NT2/D1 (cell line): ENCODE measurements at regions not wholly inside any gene's neighbourhood (a gene's known extent, or its start where the extent isn't known, plus 50 kb on each side); places are given as distances from the start of the nearest gene placed in this dataset.
A peak's percentile ranks its signal among the peaks of the same experiment; 100 is the strongest.

ENCODE experiments used
- DNase-seq: peaks from one replicate; pipeline ENCODE4 v3.0.0-alpha.2; 2011; ENCODE audit warnings: low read depth, low spot score
- H3K27me3 ChIP-seq: 2 replicates; pipeline ENCODE4 v1.6.0; 2011; ENCODE audit warnings: mild to moderate bottlenecking; ENCODE audit not compliant: insufficient read length, insufficient read depth
- H3K36me3 ChIP-seq: 2 replicates; pipeline ENCODE4 v1.6.1; 2011; ENCODE audit warnings: mild to moderate bottlenecking, low read length, mixed read lengths; ENCODE audit not compliant: insufficient read depth, insufficient read length
- H3K4me1 ChIP-seq: 2 replicates; pipeline ENCODE4 v1.5.1; 2011; ENCODE audit not compliant: insufficient read depth, insufficient read length
- H3K4me3 ChIP-seq: 2 replicates; pipeline ENCODE4 v1.5.1; 2011; ENCODE audit warnings: low read depth; ENCODE audit not compliant: insufficient read length
- H3K9ac ChIP-seq: 2 replicates; pipeline ENCODE4 v1.6.0; 2011; ENCODE audit warnings: low read depth; ENCODE audit not compliant: insufficient read length
- H3K9me3 ChIP-seq: 2 replicates; pipeline ENCODE4 v1.5.1; 2011; ENCODE audit warnings: mild to moderate bottlenecking, low read length; ENCODE audit not compliant: insufficient read depth
- SUZ12 ChIP-seq: IDR thresholded peaks from 2 replicates; pipeline ENCODE4 v1.6.1; 2011; ENCODE audit not compliant: insufficient read length, insufficient read depth; ENCODE audit errors: extremely low read depth
- YY1 ChIP-seq: IDR thresholded peaks from 2 replicates; pipeline ENCODE4 v1.6.1; 2011; ENCODE audit not compliant: insufficient read length, insufficient read depth
- ZNF274 ChIP-seq: IDR thresholded peaks from 2 replicates; pipeline ENCODE4 v1.6.1; 2011; ENCODE audit warnings: mild to moderate bottlenecking, low read depth, low read length

- no peak overlapping the region for H3K4me3 ChIP-seq
- no peak for DNase-seq
Observed at GRCh38 chr21:41634858-41635257, 126.9 kb upstream of the TMPRSS2 start.

DNA sequence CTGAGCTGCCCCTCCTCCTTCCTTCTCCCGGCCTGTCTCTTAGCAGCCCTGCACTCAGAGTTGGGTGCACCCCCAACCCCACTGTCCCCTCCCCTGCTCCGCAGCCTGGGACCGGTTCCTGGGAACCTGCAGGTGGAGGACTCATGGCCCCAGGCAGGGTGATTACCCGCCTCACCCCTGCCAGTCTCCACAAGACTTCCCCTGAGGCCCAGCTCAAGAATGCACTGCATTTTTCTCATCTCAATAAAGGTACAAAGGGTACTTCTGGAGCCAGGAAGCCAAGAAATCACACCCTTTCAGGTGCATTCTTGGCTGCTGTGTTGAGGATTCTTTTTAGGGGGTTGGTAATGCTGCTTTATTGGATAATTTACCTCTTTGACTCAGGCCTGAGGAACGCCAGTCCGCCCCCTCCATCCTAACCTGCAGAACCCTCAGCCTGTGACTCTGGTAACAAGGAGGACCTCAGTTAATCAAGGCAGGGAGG is 126.3 kb upstream of the TMPRSS2 start:
- no peak overlapping the region for H3K4me3 ChIP-seq
- H3K9ac ChIP-seq, result no peak overlapping the region
- no peaks in the 10 kb centered on the region for H3K27me3 ChIP-seq
- H3K4me1 ChIP-seq, result peaks cover 16% of the 10 kb centered on the region
- peak; percentile 85 for DNase-seq
- H3K9me3 ChIP-seq, result peaks cover 16% of the 10 kb centered on the region; the same call in 1 of the 2 replicates
- H3K36me3 ChIP-seq, result no peaks in the 10 kb centered on the region
- TF ChIP-seq YY1 (no peak), ZNF274 (no peak), SUZ12 (no peak)

More at GRCh38 chr21:41634858-41635257, 126.9 kb upstream of the TMPRSS2 start:
- no peak for TF ChIP-seq YY1
- TF ChIP-seq ZNF274, result no peak
- no peak for TF ChIP-seq SUZ12
- Histone ChIP-seq H3K4me1 (peaks cover 16% of the 10 kb centered on the region), H3K27me3 (no peaks in the 10 kb centered on the region), H3K36me3 (no peaks in the 10 kb centered on the region), H3K9ac (no peak overlapping the region), H3K9me3 (peaks cover 19% of the 10 kb centered on the region; the same call in 1 of the 2 replicates)

DNA sequence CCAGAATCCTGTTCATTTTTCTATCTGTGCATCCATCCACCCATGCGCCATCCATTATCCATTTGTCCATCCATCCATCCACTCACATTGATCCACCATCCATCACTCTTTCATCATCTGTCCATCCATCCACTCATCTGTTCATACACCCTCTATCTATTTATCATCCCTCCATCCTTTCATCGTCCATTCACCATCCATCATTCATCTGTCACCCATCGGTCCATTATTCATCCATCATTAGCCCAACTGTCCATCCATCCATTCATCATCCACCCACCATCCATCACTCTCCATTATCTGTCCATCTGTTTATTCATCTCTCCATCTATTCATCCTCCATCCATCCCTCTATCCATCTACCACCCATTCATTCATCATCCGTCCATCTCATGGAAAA is 125.7 kb upstream of the TMPRSS2 start:
- Histone ChIP-seq H3K27me3 (no peaks in the 10 kb centered on the region), H3K9me3 (peaks cover 10% of the 10 kb centered on the region; the same call in 1 of the 2 replicates), H3K4me3 (no peak overlapping the region), H3K36me3 (no peaks in the 10 kb centered on the region), H3K9ac (no peak overlapping the region), H3K4me1 (peaks cover 16% of the 10 kb centered on the region)
- DNase-seq, result no peak
- TF ChIP-seq YY1, result no peak
- no peak for TF ChIP-seq ZNF274
- TF ChIP-seq SUZ12, result no peak

DNA sequence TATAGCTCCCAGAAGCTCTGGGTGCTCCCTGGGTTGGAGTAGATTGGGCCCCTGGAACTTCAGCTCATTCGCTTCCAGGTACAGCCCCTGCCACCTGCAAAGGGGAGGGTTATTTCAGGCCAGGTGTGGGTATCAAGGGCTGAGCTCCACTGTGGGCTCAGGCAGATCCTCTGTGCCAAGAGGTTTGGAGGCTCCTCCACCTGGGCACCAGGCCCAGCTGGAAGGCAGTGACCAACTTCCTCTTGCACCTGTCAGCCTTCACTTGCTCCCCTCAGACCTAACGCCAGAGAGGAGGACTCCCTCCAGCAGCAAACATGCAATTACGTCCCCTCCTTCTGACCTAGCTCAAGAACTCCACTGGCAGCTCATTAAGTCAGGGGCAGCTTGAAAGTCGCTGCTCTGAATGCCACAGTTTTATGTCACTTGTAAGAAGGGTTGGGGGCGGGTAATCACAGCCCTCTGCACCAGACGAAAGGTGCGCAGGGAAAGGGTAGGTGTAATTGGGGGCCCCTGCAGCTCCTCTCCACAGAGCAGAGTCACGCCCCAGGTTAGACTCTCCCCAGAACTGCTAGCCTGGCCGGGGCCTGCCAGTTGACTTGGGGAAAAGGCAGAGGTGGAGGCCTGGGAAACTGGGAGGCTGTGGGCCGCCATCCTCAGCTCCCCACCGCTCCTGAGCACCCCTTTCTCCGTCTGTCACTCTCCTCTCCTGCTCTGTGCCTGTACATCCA is 125.0 kb upstream of the TMPRSS2 start:
- peaks cover 3% of the 10 kb centered on the region; the same call in 1 of the 2 replicates for H3K9me3 ChIP-seq
- no peak overlapping the region for H3K4me3 ChIP-seq
- H3K27me3 ChIP-seq, result no peaks in the 10 kb centered on the region
- no peaks in the 10 kb centered on the region for H3K36me3 ChIP-seq
- DNase-seq, result no peak
- H3K9ac ChIP-seq, result no peak overlapping the region
- peaks cover 16% of the 10 kb centered on the region for H3K4me1 ChIP-seq
- TF ChIP-seq SUZ12, result no peak
- TF ChIP-seq YY1, result no peak
- no peak for TF ChIP-seq ZNF274

DNA sequence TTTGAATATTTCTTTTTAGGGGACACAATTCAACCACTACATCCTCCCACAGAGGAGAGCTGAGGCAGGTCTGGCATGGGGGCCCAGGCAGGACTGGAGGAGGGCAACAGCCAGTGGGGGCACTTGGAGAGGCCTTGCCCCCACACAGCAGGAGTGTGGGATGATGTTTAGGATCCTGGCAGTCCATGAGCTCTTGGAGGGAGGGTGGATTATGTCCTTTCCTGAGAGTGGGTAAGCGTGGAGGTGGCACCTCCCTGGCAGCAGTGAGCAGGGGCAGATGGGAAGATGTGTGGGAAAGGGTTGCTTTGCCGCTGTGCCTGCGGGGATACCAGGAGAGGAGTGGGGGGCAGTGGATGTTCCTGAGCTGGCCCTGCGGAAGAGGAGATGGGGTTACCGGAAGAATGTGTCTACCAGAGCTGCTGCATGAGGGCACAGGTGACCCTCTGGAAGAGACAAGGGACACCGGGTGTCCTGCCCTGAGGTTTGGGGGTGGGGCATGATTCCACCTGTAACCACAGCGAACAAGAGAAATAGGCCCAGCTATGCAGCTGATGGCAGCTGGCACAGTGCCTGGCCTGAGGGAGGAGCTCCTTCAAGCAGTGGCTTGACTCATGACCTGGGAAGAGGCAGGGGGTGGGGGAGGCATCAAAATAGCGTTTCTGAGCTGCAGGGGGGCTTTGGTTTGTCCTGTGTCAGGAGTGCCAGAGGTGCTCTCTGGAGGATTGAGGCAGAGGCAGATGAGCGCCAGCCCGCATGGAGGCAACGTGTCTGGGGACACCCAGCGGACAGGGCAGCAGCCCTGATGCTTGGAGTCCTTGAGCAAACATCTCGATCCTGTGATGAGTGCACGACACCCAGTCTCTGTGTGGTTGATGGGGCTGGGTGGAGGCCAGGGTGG is 123.9 kb upstream of the TMPRSS2 start:
- Histone ChIP-seq H3K4me1 (peaks cover 16% of the 10 kb centered on the region), H3K9me3 (no peaks in the 10 kb centered on the region), H3K4me3 (no peak overlapping the region), H3K27me3 (no peaks in the 10 kb centered on the region), H3K36me3 (no peaks in the 10 kb centered on the region), H3K9ac (no peak overlapping the region)
- no peak for TF ChIP-seq SUZ12
- TF ChIP-seq YY1, result no peak
- no peak for TF ChIP-seq ZNF274
- DNase-seq, result no peak

- TF ChIP-seq SUZ12, result no peak
- TF ChIP-seq YY1, result no peak
- no peak for TF ChIP-seq ZNF274
- Histone ChIP-seq H3K9me3 (no peaks in the 10 kb centered on the region), H3K27me3 (no peaks in the 10 kb centered on the region), H3K4me1 (peaks cover 16% of the 10 kb centered on the region), H3K4me3 (no peak overlapping the region), H3K36me3 (no peaks in the 10 kb centered on the region), H3K9ac (no peak overlapping the region)
- DNase-seq, result no peak
Observed at GRCh38 chr21:41630917-41631316, 123.0 kb upstream of the TMPRSS2 start.

GRCh38 chr21:41630249-41630648 is 122.3 kb upstream of the TMPRSS2 start:
- no peak for DNase-seq
- H3K4me3 ChIP-seq, result no peak overlapping the region
- peaks cover 14% of the 10 kb centered on the region for H3K4me1 ChIP-seq
- H3K27me3 ChIP-seq, result no peaks in the 10 kb centered on the region
- TF ChIP-seq YY1 (no peak), ZNF274 (no peak), SUZ12 (no peak)
- no peak overlapping the region for H3K9ac ChIP-seq
- H3K36me3 ChIP-seq, result no peaks in the 10 kb centered on the region
- no peaks in the 10 kb centered on the region for H3K9me3 ChIP-seq
